PC-3 (cell line): ENCODE measurements at regions not wholly inside any gene's neighbourhood (a gene's known extent, or its start where the extent isn't known, plus 50 kb on each side); places are given as distances from the start of the nearest gene placed in this dataset.

Experiments used
- ATAC-seq: fragments of 200-7000 bp; cut with Tn5 transposase; 2 replicates; pipeline ENCODE4 v1.9.1; 2020; ENCODE audit warnings: mild to moderate bottlenecking, moderate library complexity
- BruUV-seq: library from RNA; stranded (reverse); fragments of 400-500 nt; replicated peaks from 2 replicates; lab custom pipeline; 2021; lab: Mats Ljungman, UMichigan
- CTCF ChIA-PET: fragments of 300-600 bp; sonication (Branson Sonifier 250); formaldehyde crosslinking; loops from one replicate; lab custom pipeline; 2022; ENCODE audit warnings: antibody characterized with exemption; lab: Charles Lee
- POLR2A ChIA-PET: fragments of 300-600 bp; sonication (Branson Sonifier 250); formaldehyde crosslinking; loops from one replicate; lab custom pipeline; 2022; ENCODE audit warnings: antibody characterized with exemption; ENCODE audit not compliant: unreplicated experiment; lab: Charles Lee
- DNase-seq: peaks from one replicate; pipeline ENCODE4 v3.0.0-alpha.2; 2015
- H2AFZ ChIP-seq: fragments of 300-600 bp; sonication (generic); 2 replicates; pipeline ENCODE4 v1.6.0; 2016; ENCODE audit warnings: antibody characterized with exemption, low read length
- H3F3A ChIP-seq: fragments of 300-600 bp; sonication (generic); one replicate; pipeline ENCODE4 v1.6.0; 2017; ENCODE audit warnings: antibody characterized with exemption, low read length, control low read depth, mild to moderate bottlenecking; ENCODE audit not compliant: unreplicated experiment
- H3K27ac ChIP-seq: fragments of 300-600 bp; sonication (generic); 2 replicates; pipeline ENCODE4 v1.5.1; 2016; ENCODE audit warnings: mild to moderate bottlenecking, low read length
- H3K27me3 ChIP-seq: fragments of 300-600 bp; sonication (generic); 2 replicates; pipeline ENCODE4 v1.6.1; 2016; ENCODE audit warnings: low read length, mixed read lengths
- H3K36me3 ChIP-seq: fragments of 300-600 bp; sonication (generic); 2 replicates; pipeline ENCODE4 v1.6.1; 2016; ENCODE audit warnings: low read depth, mixed run types, low read length, mixed read lengths
- H3K4me1 ChIP-seq: fragments of 300-600 bp; sonication (generic); 2 replicates; pipeline ENCODE4 v1.5.1; 2016; ENCODE audit warnings: low read length; ENCODE audit not compliant: insufficient read depth
- H3K4me2 ChIP-seq: fragments of 300-600 bp; sonication (generic); 2 replicates; pipeline ENCODE4 v1.6.0; 2016; ENCODE audit warnings: low read length
- H3K4me3 ChIP-seq: fragments of 300-600 bp; sonication (generic); 2 replicates; pipeline ENCODE4 v1.5.1; 2016; ENCODE audit warnings: mild to moderate bottlenecking, low read length, mixed read lengths
- H3K79me2 ChIP-seq: fragments of 300-600 bp; sonication (generic); 2 replicates; pipeline ENCODE4 v1.6.1; 2017; ENCODE audit warnings: low read length, mixed read lengths
- H3K9ac ChIP-seq: fragments of 300-600 bp; sonication (generic); 2 replicates; pipeline ENCODE4 v1.6.0; 2016; ENCODE audit warnings: mild to moderate bottlenecking, low read length
- H3K9me2 ChIP-seq: fragments of 300-600 bp; sonication (generic); replicated peaks from 2 replicates; pipeline ENCODE4 v1.6.1; 2016; ENCODE audit warnings: mixed run types, low read length, mixed read lengths
- H3K9me3 ChIP-seq: fragments of 300-600 bp; sonication (generic); 2 replicates; pipeline ENCODE4 v1.6.1; 2016; ENCODE audit warnings: low read length, mixed read lengths
- H4K20me1 ChIP-seq: fragments of 300-600 bp; sonication (generic); 2 replicates; pipeline ENCODE4 v1.6.1; 2016; ENCODE audit warnings: low read length, mixed read lengths
- EZH2 ChIP-seq: fragments of 300-600 bp; sonication (generic); IDR thresholded peaks from one replicate; pipeline ENCODE4 v1.6.1; 2017; ENCODE audit warnings: antibody characterized with exemption, mild to moderate bottlenecking, low read length; ENCODE audit not compliant: unreplicated experiment
- EZH2phosphoT487 ChIP-seq: fragments of 300-600 bp; sonication (generic); IDR thresholded peaks from 2 replicates; pipeline ENCODE4 v1.6.1; 2018; ENCODE audit warnings: mild to moderate bottlenecking, antibody characterized with exemption, low read length, borderline replicate concordance
- intact Hi-C: fragments of 100-400 bp; cut with micrococcal nuclease; formaldehyde crosslinking; loops from 2 replicates; pipeline ENCODE4 v1.9.0; 2023
- TF ChIP-seq, protein P1 (sequence below): fragments of 300-600 bp; sonication (generic); conservative IDR thresholded peaks from 2 replicates; pipeline ENCODE4 v1.5.1; 2017; ENCODE audit warnings: antibody characterized with exemption, low read depth, mild to moderate bottlenecking, low read length

DNA sequence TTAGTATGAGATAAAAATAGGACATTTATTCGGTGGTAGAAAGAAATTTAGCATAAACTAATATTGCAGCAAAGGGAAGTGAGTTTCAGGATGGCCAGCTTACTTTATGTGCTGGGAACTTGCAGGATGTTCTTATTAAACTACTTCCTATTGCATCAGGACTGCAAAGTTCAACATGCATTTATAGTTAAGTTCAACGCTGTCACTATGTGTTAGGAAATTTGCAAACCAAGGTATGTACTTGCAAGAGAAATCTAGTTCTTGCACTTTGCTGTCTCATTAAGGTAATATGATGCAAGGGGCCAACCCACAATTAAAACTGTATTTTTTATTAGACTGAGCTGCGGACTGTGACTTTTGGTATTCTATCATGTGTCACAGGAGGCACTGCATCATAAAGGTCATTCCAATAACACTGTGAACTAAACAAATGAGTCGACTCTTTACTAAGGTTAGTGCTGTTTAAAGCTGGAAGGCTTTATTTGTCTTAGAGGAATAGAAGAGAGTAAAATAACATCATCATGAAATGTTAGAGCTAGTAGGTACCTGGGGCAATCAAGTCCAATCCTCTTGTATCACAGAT lies 1525.7 kb upstream of the TENM3 start:
- Histone ChIP-seq H3K79me2 (no peaks in the 10 kb centered on the region), H4K20me1 (no peaks in the 10 kb centered on the region), H3K27ac (no peak overlapping the region), H3K9me3 (no peaks in the 10 kb centered on the region), H2AFZ (no peak overlapping the region), H3K4me3 (no peak overlapping the region), H3F3A (no peaks in the 10 kb centered on the region), H3K9me2 (no peaks in the 10 kb centered on the region), H3K9ac (no peak overlapping the region), H3K36me3 (no peaks in the 10 kb centered on the region), H3K4me1 (no peaks in the 10 kb centered on the region), H3K27me3 (no peaks in the 10 kb centered on the region), H3K4me2 (no peak overlapping the region)
- no TSS peak for BruUV-seq
- ChIA-PET CTCF (no interaction called here), POLR2A (no interaction called here)
- TF ChIP-seq EZH2phosphoT487 (no peak), EZH2 (no peak)
- TF ChIP-seq, protein P1, sequence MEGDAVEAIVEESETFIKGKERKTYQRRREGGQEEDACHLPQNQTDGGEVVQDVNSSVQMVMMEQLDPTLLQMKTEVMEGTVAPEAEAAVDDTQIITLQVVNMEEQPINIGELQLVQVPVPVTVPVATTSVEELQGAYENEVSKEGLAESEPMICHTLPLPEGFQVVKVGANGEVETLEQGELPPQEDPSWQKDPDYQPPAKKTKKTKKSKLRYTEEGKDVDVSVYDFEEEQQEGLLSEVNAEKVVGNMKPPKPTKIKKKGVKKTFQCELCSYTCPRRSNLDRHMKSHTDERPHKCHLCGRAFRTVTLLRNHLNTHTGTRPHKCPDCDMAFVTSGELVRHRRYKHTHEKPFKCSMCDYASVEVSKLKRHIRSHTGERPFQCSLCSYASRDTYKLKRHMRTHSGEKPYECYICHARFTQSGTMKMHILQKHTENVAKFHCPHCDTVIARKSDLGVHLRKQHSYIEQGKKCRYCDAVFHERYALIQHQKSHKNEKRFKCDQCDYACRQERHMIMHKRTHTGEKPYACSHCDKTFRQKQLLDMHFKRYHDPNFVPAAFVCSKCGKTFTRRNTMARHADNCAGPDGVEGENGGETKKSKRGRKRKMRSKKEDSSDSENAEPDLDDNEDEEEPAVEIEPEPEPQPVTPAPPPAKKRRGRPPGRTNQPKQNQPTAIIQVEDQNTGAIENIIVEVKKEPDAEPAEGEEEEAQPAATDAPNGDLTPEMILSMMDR: no peak
- DNase-seq (no peak), ATAC-seq (no peak)
- intact Hi-C loops: no loop called here

DNA sequence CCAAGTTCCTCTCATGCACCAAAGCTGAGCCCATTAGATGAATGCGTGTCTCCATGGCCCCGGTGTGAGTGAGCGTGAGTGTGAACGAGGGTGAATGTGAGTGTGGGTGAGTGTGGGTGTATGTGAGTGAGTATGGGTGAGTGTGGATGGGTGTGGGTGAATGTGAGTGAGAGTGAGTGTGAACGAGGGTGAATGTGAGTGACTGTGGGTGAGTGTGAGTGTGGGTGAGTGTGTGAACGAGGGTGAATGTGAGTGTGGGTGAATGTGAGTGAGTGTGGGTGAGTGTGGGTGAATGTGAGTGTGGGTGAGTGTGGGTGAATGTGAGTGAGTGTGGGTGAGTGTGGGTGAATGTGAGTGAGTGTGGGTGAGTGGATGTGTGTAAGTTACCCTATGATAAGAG lies 1521.8 kb upstream of the TENM3 start:
- Histone ChIP-seq H3K9me3 (no peaks in the 10 kb centered on the region), H3K4me2 (no peak overlapping the region), H3K9me2 (no peaks in the 10 kb centered on the region), H3K27ac (no peak overlapping the region), H4K20me1 (no peaks in the 10 kb centered on the region), H3K27me3 (no peaks in the 10 kb centered on the region), H3K4me1 (no peaks in the 10 kb centered on the region), H3K4me3 (no peak overlapping the region), H3F3A (no peaks in the 10 kb centered on the region), H3K79me2 (no peaks in the 10 kb centered on the region), H2AFZ (no peak overlapping the region), H3K36me3 (no peaks in the 10 kb centered on the region), H3K9ac (no peak overlapping the region)
- BruUV-seq: no TSS peak
- ChIA-PET CTCF (no interaction called here), POLR2A (no interaction called here)
- ATAC-seq: no peak
- intact Hi-C loops: no loop called here
- TF ChIP-seq, protein P1: no peak
- no peak for DNase-seq

DNA sequence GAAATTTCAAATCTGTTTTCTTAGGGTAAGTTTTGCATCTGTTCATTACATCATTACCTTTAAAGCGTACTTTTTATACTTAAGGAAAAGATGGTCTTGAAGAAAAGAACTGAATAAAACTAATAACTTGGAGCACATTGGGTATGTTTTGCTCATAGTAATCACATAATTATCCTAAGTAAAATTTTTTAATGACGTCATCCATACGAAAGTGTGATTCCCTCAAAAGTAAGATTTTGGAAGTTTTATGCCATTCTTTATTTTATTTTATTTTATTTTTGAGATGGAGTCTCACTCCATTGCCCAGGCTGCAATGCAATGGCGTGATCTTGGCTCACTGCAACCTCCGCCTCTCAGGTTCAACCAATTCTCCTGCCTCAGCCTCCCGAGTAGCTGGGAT lies 1516.6 kb upstream of the TENM3 start:
- no peak overlapping the region for H2AFZ ChIP-seq
- no peaks in the 10 kb centered on the region for H3K79me2 ChIP-seq
- no peaks in the 10 kb centered on the region for H3K4me1 ChIP-seq
- H3K4me2 ChIP-seq: no peak overlapping the region
- H3K27ac ChIP-seq: no peak overlapping the region
- H3K9me2 ChIP-seq: no peaks in the 10 kb centered on the region
- intact Hi-C loops: no loop called here
- ChIA-PET POLR2A (no interaction called here), CTCF (no interaction called here)
- no peaks in the 10 kb centered on the region for H3F3A ChIP-seq
- ATAC-seq (no peak), DNase-seq (no peak)
- H3K36me3 ChIP-seq: no peaks in the 10 kb centered on the region
- H4K20me1 ChIP-seq: no peaks in the 10 kb centered on the region
- TF ChIP-seq, protein P1: no peak
- no peaks in the 10 kb centered on the region for H3K27me3 ChIP-seq
- H3K4me3 ChIP-seq: no peak overlapping the region
- no peaks in the 10 kb centered on the region for H3K9me3 ChIP-seq
- H3K9ac ChIP-seq: no peak overlapping the region
- BruUV-seq: no TSS peak
